ENCODE measurements at regions not wholly inside any gene's neighbourhood (a gene's known extent, or its start where the extent isn't known, plus 50 kb on each side); places are given as distances from the start of the nearest gene placed in this dataset.
"Not testable (repeated sequence)": the region's sequence is repeated elsewhere in the genome, so short reads cannot be mapped to it uniquely, and the experiment has no call there.

- Histone ChIP-seq H3K4me1 (ENCODE audit: insufficient read depth, low read length) (no peaks in the 10 kb centered on the region), H3K9me3 (ENCODE audit: low read length) (no peaks in the 10 kb centered on the region), H3K4me3 (replicated peaks in 1 of 3; ENCODE audit: insufficient read depth in 1 of 3, low read depth in 2 of 3, low read length in 3 of 3) (no peak overlapping the region), H4K20me1 (ENCODE audit: insufficient read depth, low read length) (no peaks in the 10 kb centered on the region), H3K9ac (ENCODE audit: insufficient read depth, low read depth, low read length) (no peak overlapping the region), H2AFZ (ENCODE audit: low read length) (no peak overlapping the region), H3K79me2 (ENCODE audit: insufficient read depth, low read length) (no peaks in the 10 kb centered on the region), H3K4me2 (ENCODE audit: low read depth, low read length) (no peak overlapping the region), H3K27ac (ENCODE audit: extremely low read length, insufficient read depth, low read length) (no peak overlapping the region), H3K27me3 (ENCODE audit: control insufficient read depth in 1 of 2, insufficient read depth in 2 of 2, low read length in 2 of 2) (no peaks in the 10 kb centered on the region; a peak in 1 of 5 replicates), H3K36me3 (replicated peaks in 1 of 2; ENCODE audit: control insufficient read depth in 1 of 2, insufficient read depth in 2 of 2, low read length in 2 of 2) (no peaks in the 10 kb centered on the region)
- ATAC-seq = no peak
- FAIRE-seq = no peak
- BruUV-seq (replicated peaks) = no TSS peak
- intact Hi-C loops (cut with micrococcal nuclease; ENCODE audit: unreplicated experiment) = no loop called here
- WGBS (ENCODE audit: low lambda C conversion rate) = 0% methylated on average over 1 of the region's 1 CpG
- CTCF ChIA-PET (ENCODE audit: low intra/inter-chr PET ratio, low total read pairs) = no interaction called here
- POLR2A ChIA-PET = no interaction called here
- in situ Hi-C loops (cut with HindIII; ENCODE audit: extremely low pct_ligation_motif_present, low pct_unique_long_range_greater_than_20kb) = no loop called here
- DNase-seq (ENCODE audit: low spot score) = no peak
- TF ChIP-seq CBFB (CRISPR knock-in tag; IDR thresholded peaks at IDR 0.05) = no peak
- TF ChIP-seq RFX1 (IDR thresholded peaks at IDR 0.05) = no peak
- TF ChIP-seq ZNF687 (CRISPR knock-in tag; IDR thresholded peaks at IDR 0.05) = no peak
- TF ChIP-seq ZNF557 (CRISPR knock-in tag; IDR thresholded peaks at IDR 0.05) = no peak
- no peak for TF ChIP-seq HHEX (CRISPR knock-in tag; IDR thresholded peaks at IDR 0.05)
- TF ChIP-seq ZNF274 (CRISPR knock-in tag; IDR thresholded peaks at IDR 0.05) = no peak
- TF ChIP-seq GABPB1 (CRISPR knock-in tag; IDR thresholded peaks at IDR 0.05) = no peak
- TF ChIP-seq FOXA3 (CRISPR knock-in tag; IDR thresholded peaks at IDR 0.05) = no peak
- TF ChIP-seq ZBTB49 (CRISPR knock-in tag; IDR thresholded peaks at IDR 0.05; ENCODE audit: borderline replicate concordance) = no peak
- no peak for TF ChIP-seq TRAFD1 (CRISPR knock-in tag; IDR thresholded peaks at IDR 0.05; ENCODE audit: borderline replicate concordance)
These were observed 128.6 kb downstream of the DCLK3 start for GRCh38 chr3:36635731-36636130.

GRCh38 chr3:36633897-36634296 lies 130.5 kb downstream of the DCLK3 start:
- in situ Hi-C loops (cut with HindIII; ENCODE audit: extremely low pct_ligation_motif_present, low pct_unique_long_range_greater_than_20kb); BruUV-seq (replicated peaks); FAIRE-seq; POLR2A ChIA-PET; H3K4me3 ChIP-seq (replicated peaks in 1 of 3; ENCODE audit: insufficient read depth in 1 of 3, low read depth in 2 of 3, low read length in 3 of 3); H3K36me3 ChIP-seq (replicated peaks in 1 of 2; ENCODE audit: control insufficient read depth in 1 of 2, insufficient read depth in 2 of 2, low read length in 2 of 2); CTCF ChIA-PET (ENCODE audit: low intra/inter-chr PET ratio, low total read pairs); H3K27ac ChIP-seq (ENCODE audit: extremely low read length, insufficient read depth, low read length); ATAC-seq; intact Hi-C loops (cut with micrococcal nuclease; ENCODE audit: unreplicated experiment); H3K79me2 ChIP-seq (ENCODE audit: insufficient read depth, low read length); H3K9me3 ChIP-seq (ENCODE audit: low read length); H3K4me1 ChIP-seq (ENCODE audit: insufficient read depth, low read length); DNase-seq (ENCODE audit: low spot score); H4K20me1 ChIP-seq (ENCODE audit: insufficient read depth, low read length); H2AFZ ChIP-seq (ENCODE audit: low read length); H3K27me3 ChIP-seq (ENCODE audit: control insufficient read depth in 1 of 2, insufficient read depth in 2 of 2, low read length in 2 of 2); H3K4me2 ChIP-seq (ENCODE audit: low read depth, low read length); H3K9ac ChIP-seq (ENCODE audit: insufficient read depth, low read depth, low read length): not testable (repeated sequence)
- no CpG with 5 or more reads among the region's 39 CpGs for WGBS (ENCODE audit: low lambda C conversion rate)

Data from HepG2 (cell line).